SK-N-MC (cell line): ENCODE measurements at regions not wholly inside any gene's neighbourhood (a gene's known extent, or its start where the extent isn't known, plus 50 kb on each side); places are given as distances from the start of the nearest gene placed in this dataset.

Experiments
- DNase-seq: peaks from one replicate; pipeline ENCODE4 v3.0.0-alpha.2; 2011; ENCODE audit warnings: low read depth, low spot score
- H3K27ac ChIP-seq: fragments of 200-600 bp; sonication (generic); 2 replicates; pipeline ENCODE4 v1.5.1; 2016; ENCODE audit warnings: mixed run types
- H3K36me3 ChIP-seq: fragments of 200-600 bp; sonication (generic); 2 replicates; pipeline ENCODE4 v1.6.1; 2017; ENCODE audit warnings: antibody characterized with exemption, low read length, mixed read lengths; ENCODE audit not compliant: insufficient read depth
- H3K4me3 ChIP-seq: fragments of 200-600 bp; sonication (generic); 2 replicates; pipeline ENCODE4 v1.5.1; 2016
- H3K9ac ChIP-seq: fragments of 200-600 bp; sonication (generic); 2 replicates; pipeline ENCODE4 v1.8.0; 2017; ENCODE audit warnings: mixed run types, mixed read lengths; ENCODE audit not compliant: insufficient read length
- H3K9me3 ChIP-seq: fragments of 200-600 bp; sonication (generic); 2 replicates; pipeline ENCODE4 v1.6.1; 2017; ENCODE audit warnings: low read depth, mild to moderate bottlenecking, antibody characterized with exemption, low read length, moderate library complexity, mixed read lengths
- EZH2 ChIP-seq: fragments of 200-600 bp; sonication (generic); IDR thresholded peaks from one replicate; pipeline ENCODE4 v1.6.1; 2017; ENCODE audit warnings: antibody characterized with exemption
- FOXP2 ChIP-seq: optimal IDR thresholded peaks from 2 replicates; pipeline ENCODE3; 2011; ENCODE audit warnings: mild to moderate bottlenecking, moderate library complexity; ENCODE audit not compliant: insufficient read depth; ENCODE audit errors: extremely low read length, control extremely low read depth
- POLR2AphosphoS5 ChIP-seq: IDR thresholded peaks from 2 replicates; pipeline ENCODE4 v1.6.1; 2012; ENCODE audit warnings: mild to moderate bottlenecking, low read depth, low read length, borderline replicate concordance

GRCh38 chr4:81796790-81797528, 325.3 kb upstream of the RASGEF1B start:
- no peak for TF ChIP-seq EZH2
- no peak for TF ChIP-seq FOXP2
- Histone ChIP-seq H3K4me3 (no peak overlapping the region), H3K27ac (no peak overlapping the region), H3K36me3 (no peaks in the 10 kb centered on the region), H3K9ac (no peak overlapping the region), H3K9me3 (no peaks in the 10 kb centered on the region; the same call in 1 of the 2 replicates)
- DNase-seq = no peak

GRCh38 chr4:81792521-81792920, 320.8 kb upstream of the RASGEF1B start:
- no peak for TF ChIP-seq FOXP2
- TF ChIP-seq POLR2AphosphoS5 = no peak
- TF ChIP-seq EZH2 = no peak
- no peak overlapping the region for H3K9ac ChIP-seq
- no peak overlapping the region for H3K4me3 ChIP-seq
- DNase-seq = no peak
- no peaks in the 10 kb centered on the region for H3K9me3 ChIP-seq
- H3K27ac ChIP-seq = no peak overlapping the region
- no peaks in the 10 kb centered on the region for H3K36me3 ChIP-seq

GRCh38 chr4:81790477-81790876, 318.8 kb upstream of the RASGEF1B start:
- TF ChIP-seq POLR2AphosphoS5 (no peak), EZH2 (no peak), FOXP2 (no peak)
- Histone ChIP-seq H3K9ac (no peak overlapping the region), H3K4me3 (no peak overlapping the region)

GRCh38 chr4:81789741-81790399, 318.2 kb upstream of the RASGEF1B start:
- DNase-seq = no peak
- Histone ChIP-seq H3K36me3 (no peaks in the 10 kb centered on the region), H3K27ac (no peak overlapping the region), H3K9ac (no peak overlapping the region), H3K4me3 (no peak overlapping the region), H3K9me3 (no peaks in the 10 kb centered on the region)
- no peak for TF ChIP-seq EZH2
- no peak for TF ChIP-seq FOXP2
- no peak for TF ChIP-seq POLR2AphosphoS5

More at GRCh38 chr4:81790477-81790876, 318.8 kb upstream of the RASGEF1B start:
- Histone ChIP-seq H3K27ac (no peak overlapping the region), H3K36me3 (no peaks in the 10 kb centered on the region), H3K9me3 (no peaks in the 10 kb centered on the region)
- DNase-seq = no peak

- Histone ChIP-seq H3K9ac (no peak overlapping the region), H3K36me3 (no peaks in the 10 kb centered on the region), H3K27ac (no peak overlapping the region), H3K9me3 (no peaks in the 10 kb centered on the region), H3K4me3 (no peak overlapping the region)
- no peak for DNase-seq
- TF ChIP-seq POLR2AphosphoS5 (no peak), FOXP2 (no peak), EZH2 (no peak)
Observed at GRCh38 chr4:81789158-81789557, 317.5 kb upstream of the RASGEF1B start.

- peak overlapping the region; percentile 92 for H3K27ac ChIP-seq
- no peak overlapping the region for H3K9ac ChIP-seq
Observed at GRCh38 chr4:81786766-81787165, 315.1 kb upstream of the RASGEF1B start.

GRCh38 chr4:81786063-81786763, 314.5 kb upstream of the RASGEF1B start:
- Histone ChIP-seq H3K9ac (peak overlapping the region; percentile 49), H3K36me3 (no peaks in the 10 kb centered on the region), H3K27ac (peak overlapping the region; percentile 92), H3K4me3 (peak overlapping the region; percentile 36), H3K9me3 (no peaks in the 10 kb centered on the region)
- TF ChIP-seq EZH2 (no peak), FOXP2 (no peak), POLR2AphosphoS5 (no peak; the same call in 1 of the 2 replicates)
- DNase-seq = peak; percentile 48

More at GRCh38 chr4:81786766-81787165, 315.1 kb upstream of the RASGEF1B start:
- no peak for DNase-seq
- H3K4me3 ChIP-seq = no peak overlapping the region; the same call in 1 of the 2 replicates
- TF ChIP-seq EZH2 (no peak), POLR2AphosphoS5 (no peak), FOXP2 (no peak)
- H3K36me3 ChIP-seq = no peaks in the 10 kb centered on the region
- H3K9me3 ChIP-seq = no peaks in the 10 kb centered on the region

- Histone ChIP-seq H3K4me3 (no peak overlapping the region), H3K9ac (no peak overlapping the region), H3K9me3 (no peaks in the 10 kb centered on the region), H3K27ac (peak overlapping the region; percentile 92), H3K36me3 (no peaks in the 10 kb centered on the region)
- no peak for DNase-seq
- TF ChIP-seq FOXP2 (no peak), POLR2AphosphoS5 (no peak)
Observed at GRCh38 chr4:81785338-81785737, 313.6 kb upstream of the RASGEF1B start.
